Astrocyte (in vitro differentiated cells and primary cell): ENCODE measurements at regions not wholly inside any gene's neighbourhood (a gene's known extent, or its start where the extent isn't known, plus 50 kb on each side); places are given as distances from the start of the nearest gene placed in this dataset.

Experiments used
- EZH2 ChIP-seq: IDR thresholded peaks from 2 replicates; pipeline ENCODE4 v1.6.1; 2012; ENCODE audit warnings: mild to moderate bottlenecking, low read length, inconsistent platforms; ENCODE audit not compliant: insufficient read depth
- TF ChIP-seq, protein P1 (sequence below): IDR thresholded peaks from 2 replicates; pipeline ENCODE4 v1.5.1; 2011; ENCODE audit warnings: low read depth, mild to moderate bottlenecking, inconsistent platforms, low read length, moderate library complexity; ENCODE audit not compliant: insufficient read depth

DNA sequence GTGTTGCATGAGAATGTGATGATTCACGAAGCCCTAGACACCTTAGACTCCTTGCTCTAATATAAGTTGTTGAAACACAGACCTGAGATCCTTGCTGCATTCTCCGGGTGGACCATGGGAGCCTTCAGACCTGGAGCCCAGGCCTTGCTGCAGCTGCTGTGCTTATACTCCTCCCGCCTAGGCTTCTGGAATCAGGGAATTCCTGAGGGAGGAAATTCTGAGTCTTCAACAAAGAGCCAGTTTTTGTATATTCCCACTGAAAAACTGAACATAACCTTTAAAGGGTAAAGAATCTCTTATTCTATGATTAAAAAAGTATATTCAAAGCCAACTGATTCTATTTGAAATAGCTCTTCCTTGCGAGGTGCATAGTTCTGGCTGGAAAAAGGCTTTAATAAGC is 245.1 kb upstream of the ELAVL2 start:
- TF ChIP-seq, protein P1, sequence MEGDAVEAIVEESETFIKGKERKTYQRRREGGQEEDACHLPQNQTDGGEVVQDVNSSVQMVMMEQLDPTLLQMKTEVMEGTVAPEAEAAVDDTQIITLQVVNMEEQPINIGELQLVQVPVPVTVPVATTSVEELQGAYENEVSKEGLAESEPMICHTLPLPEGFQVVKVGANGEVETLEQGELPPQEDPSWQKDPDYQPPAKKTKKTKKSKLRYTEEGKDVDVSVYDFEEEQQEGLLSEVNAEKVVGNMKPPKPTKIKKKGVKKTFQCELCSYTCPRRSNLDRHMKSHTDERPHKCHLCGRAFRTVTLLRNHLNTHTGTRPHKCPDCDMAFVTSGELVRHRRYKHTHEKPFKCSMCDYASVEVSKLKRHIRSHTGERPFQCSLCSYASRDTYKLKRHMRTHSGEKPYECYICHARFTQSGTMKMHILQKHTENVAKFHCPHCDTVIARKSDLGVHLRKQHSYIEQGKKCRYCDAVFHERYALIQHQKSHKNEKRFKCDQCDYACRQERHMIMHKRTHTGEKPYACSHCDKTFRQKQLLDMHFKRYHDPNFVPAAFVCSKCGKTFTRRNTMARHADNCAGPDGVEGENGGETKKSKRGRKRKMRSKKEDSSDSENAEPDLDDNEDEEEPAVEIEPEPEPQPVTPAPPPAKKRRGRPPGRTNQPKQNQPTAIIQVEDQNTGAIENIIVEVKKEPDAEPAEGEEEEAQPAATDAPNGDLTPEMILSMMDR: no peak
- TF ChIP-seq EZH2: no peak
